CD4-positive, alpha-beta T cell treated with Interleukin-1 beta for 1 hour (primary cell): ENCODE measurements at regions not wholly inside any gene's neighbourhood (a gene's known extent, or its start where the extent isn't known, plus 50 kb on each side); places are given as distances from the start of the nearest gene placed in this dataset.

Source experiments
- DNase-seq, 2 donors: peaks; one replicate each; pipeline ENCODE4 v3.0.0-alpha.2; 2020 to 2022

GRCh38 chrX:120692319-120692718 lies 62.5 kb upstream of the C1GALT1C1 start:
- DNase-seq, result no peak

- DNase-seq, result no peak
Observed at GRCh38 chrX:120690941-120691340, 61.1 kb upstream of the C1GALT1C1 start.

- no peak for DNase-seq
Observed at GRCh38 chrX:120690344-120690743, 60.5 kb upstream of the C1GALT1C1 start.

GRCh38 chrX:120680090-120680489 lies 50.2 kb upstream of the C1GALT1C1 start:
- no peak for DNase-seq
